Ovary (tissue), 3 donors: ENCODE measurements at regions not wholly inside any gene's neighbourhood (a gene's known extent, or its start where the extent isn't known, plus 50 kb on each side); places are given as distances from the start of the nearest gene placed in this dataset.

ENCODE experiments used
- CTCF ChIP-seq, 3 donors: fragments of 450-650 bp in 2 of 3; fragments of 200-600 bp in 1 of 3; IDR thresholded peaks; one replicate each; pipeline versions ENCODE4 v1.5.1 to v1.8.0; 2016 to 2022; ENCODE audit warnings: antibody characterized with exemption in 3 of 3, mild to moderate bottlenecking in 1 of 3
- POLR2A ChIP-seq: fragments of 450-650 bp; IDR thresholded peaks from one replicate; pipeline ENCODE4 v1.6.1; 2017; ENCODE audit warnings: antibody characterized with exemption, mild to moderate bottlenecking, moderate library complexity
- donor health status: DM: no; HTN: no; CAD: no.

- TF ChIP-seq POLR2A (no peak), CTCF (IDR thresholded peaks at IDR 0.05) (no peak)
Measured at GRCh38 chr10:31612082-31612481, 293.1 kb downstream of the ZEB1 start.
